C4-2B (cell line): ENCODE measurements at regions not wholly inside any gene's neighbourhood (a gene's known extent, or its start where the extent isn't known, plus 50 kb on each side); places are given as distances from the start of the nearest gene placed in this dataset.

Source experiments
- CTCF ChIP-seq: fragments of 450-650 bp; conservative IDR thresholded peaks from 2 replicates; pipeline ENCODE4 v1.5.1; 2017; ENCODE audit warnings: mild to moderate bottlenecking
- ZFX ChIP-seq: fragments of 450-650 bp; IDR thresholded peaks from 2 replicates; pipeline ENCODE4 v1.6.1; 2017

DNA sequence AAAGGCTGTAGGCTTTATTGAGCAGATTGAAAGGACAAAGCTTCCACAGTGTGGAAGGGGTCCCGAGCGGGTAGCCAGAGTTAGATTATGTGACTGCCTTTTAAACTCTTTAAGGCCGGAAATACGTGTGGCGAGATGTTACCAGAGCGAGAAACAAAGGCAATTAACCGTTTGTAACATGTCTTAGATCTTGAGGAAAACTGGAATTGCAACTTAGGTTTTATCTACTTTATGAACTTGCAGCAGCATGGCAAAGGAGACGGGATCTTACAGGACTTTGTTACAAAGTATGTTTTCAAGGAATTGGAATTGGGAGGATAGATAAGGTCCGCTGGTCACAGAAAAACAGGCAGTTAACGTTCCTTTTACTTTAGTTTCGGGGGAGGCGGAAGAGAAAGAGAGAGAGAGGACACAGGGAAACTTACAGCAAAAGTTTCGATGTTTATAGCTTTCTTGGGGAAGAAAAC, 594.7 kb upstream of the ADGRB3 start:
- TF ChIP-seq CTCF: no peak
- no peak for TF ChIP-seq ZFX
